GM19452 (cell line): ENCODE measurements at regions not wholly inside any gene's neighbourhood (a gene's known extent, or its start where the extent isn't known, plus 50 kb on each side); places are given as distances from the start of the nearest gene placed in this dataset.

Experiments used
- ATAC-seq: cut with Tn5 transposase; IDR thresholded peaks from one replicate; pipeline ENCODE4 v1.9.1; 2021; ENCODE audit not compliant: unreplicated experiment

GRCh38 chr10:52678611-52679010 lies 94.0 kb downstream of the MBL2 start:
- no peak for ATAC-seq

GRCh38 chr10:52679117-52679516 lies 93.5 kb downstream of the MBL2 start:
- ATAC-seq: no peak

GRCh38 chr10:52682766-52683165 lies 89.8 kb downstream of the MBL2 start:
- no peak for ATAC-seq

- ATAC-seq: no peak
Observed at GRCh38 chr10:52683776-52684175, 88.8 kb downstream of the MBL2 start.

GRCh38 chr10:52688899-52689298 lies 83.7 kb downstream of the MBL2 start:
- ATAC-seq: no peak

GRCh38 chr10:52696232-52696631 lies 76.4 kb downstream of the MBL2 start:
- ATAC-seq: no peak

- ATAC-seq: no peak
Observed at GRCh38 chr10:52701647-52702046, 70.9 kb downstream of the MBL2 start.

- no peak for ATAC-seq
Observed at GRCh38 chr10:52703451-52703850, 69.1 kb downstream of the MBL2 start.

- no peak for ATAC-seq
Observed at GRCh38 chr10:52703898-52704297, 68.7 kb downstream of the MBL2 start.

GRCh38 chr10:52706332-52707070 lies 66.1 kb downstream of the MBL2 start:
- no peak for ATAC-seq
